T-helper 2 cell treated with Interferon-gamma antibody and Interleukin-4, amounts not matched to agents 100 ng/mL and 5 ng/mL, for 36 hours (primary cell): ENCODE measurements at regions not wholly inside any gene's neighbourhood (a gene's known extent, or its start where the extent isn't known, plus 50 kb on each side); places are given as distances from the start of the nearest gene placed in this dataset.

Experiments used
- intact Hi-C: fragments of 100-400 bp; cut with micrococcal nuclease; formaldehyde crosslinking; loops from one replicate; pipeline ENCODE4 v1.15.1; 2023

DNA sequence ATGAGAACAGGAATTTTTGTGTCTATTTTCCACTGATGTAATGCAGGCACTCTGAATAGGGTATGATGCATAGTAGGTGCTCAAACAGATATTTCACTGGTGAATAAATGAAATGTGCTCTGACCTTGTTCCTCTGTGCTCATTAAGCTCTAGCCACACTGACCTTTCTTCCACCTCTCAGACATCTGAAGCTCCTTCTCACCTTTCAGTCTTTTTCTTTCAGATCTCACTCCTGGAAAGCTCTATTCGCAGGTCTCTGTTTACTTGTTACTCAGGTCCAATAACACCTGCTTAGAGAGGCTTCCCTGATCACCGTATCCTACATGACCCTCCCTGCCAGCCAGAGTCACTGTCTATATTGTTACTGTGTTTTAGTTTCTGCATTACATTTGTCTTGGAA lies 59.2 kb upstream of the IVNS1ABP start:
- intact Hi-C loops = no loop called here

DNA sequence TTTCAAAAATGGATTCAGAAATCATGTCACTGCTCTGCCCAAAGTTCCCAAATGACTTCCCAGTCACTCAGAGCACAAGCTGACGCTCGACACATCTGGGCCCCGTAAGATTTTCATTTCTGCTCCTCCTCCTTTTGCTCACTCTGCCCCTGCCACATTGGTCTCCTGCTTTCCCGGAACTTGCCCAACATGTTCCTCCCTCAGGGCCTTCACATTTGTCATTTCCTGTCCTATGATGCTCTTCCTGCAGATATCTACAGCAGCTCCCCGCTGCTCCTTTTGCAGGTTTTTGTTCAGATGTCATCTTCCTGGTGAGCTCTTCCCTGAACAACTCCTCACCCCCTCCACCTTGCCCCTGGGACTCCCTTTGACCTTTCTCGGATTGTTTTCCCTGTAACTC lies 58.5 kb upstream of the IVNS1ABP start:
- intact Hi-C loops = no loop called here

DNA sequence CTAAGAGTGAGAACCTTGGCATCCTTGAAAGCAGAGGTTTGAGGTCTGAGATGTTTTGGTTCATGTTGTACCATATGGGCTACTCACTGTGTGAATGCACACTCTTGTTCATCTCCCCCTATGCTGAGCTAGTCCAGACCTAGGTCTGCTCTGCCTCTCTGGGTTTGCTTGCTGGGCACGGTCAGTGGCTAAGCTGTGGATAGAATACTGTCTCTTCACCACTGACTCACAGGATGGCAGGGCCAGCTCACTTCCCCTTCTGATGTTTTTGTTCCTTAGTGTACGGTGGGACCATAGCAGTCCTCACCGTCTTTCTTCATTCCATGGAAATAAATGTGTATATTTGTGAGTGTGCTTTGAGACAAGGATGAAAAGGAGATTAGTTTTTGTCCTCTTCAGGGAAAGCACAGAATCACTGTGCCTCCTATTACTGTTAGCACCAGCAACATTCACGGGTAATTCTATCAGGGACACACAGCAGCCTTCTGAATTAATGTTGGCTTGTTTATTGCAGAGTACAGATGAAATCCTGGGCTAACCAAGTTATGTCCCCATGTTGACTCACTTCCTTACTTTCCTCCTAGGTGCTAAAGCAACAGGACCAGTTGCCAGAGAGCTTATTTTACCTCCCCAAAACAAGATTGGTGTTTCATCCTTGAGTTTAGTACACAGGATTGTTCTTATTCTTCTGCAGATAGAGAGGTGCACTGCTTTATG lies 56.9 kb upstream of the IVNS1ABP start:
- intact Hi-C loops = no loop called here

DNA sequence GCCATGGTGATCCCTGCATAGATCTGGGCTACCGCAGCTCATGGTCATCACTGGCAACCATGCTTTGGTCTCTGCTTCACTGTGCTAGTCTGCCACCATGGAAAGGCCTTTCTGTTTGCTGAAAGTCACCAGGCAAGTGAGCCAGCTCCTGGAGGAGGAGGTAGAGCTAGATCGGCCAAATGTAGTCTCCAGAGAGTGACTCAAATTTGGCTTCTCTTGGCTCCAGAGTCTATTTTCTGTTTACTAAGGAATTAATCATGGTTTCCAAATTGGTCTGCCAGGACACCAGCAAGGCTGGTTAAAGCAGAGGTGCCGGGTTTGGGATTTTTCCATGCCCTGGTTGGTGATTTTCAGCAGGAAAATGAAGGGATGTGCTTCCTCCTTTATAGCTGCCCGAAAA lies 52.7 kb upstream of the IVNS1ABP start:
- intact Hi-C loops = no loop called here

DNA sequence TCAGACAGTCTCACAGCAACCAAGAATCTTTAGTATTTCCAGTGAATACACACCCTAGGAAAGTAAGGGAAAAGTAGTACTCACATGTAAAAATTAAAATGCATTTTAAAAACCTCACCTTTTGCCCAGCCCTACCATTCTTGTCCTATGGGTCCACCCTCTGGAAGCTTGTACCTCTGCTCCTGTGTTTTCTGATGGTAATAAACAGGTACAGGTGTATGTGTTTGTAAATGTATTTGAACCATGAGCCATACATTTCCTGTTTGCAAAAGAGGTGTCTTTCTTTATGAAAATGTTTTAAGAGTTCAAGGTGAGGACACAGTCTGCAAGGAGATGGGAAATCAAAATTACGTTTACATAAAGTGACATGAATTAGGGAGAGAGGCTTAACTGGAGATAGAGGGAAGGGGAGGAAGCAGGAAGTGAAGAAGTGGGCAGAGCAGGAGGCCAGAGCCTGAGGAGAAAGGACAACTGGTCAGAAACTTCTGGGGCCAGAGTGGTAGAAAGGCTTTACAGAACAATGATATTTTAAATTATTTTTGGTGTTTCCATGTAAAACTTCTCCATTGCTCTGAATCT lies 52.0 kb upstream of the IVNS1ABP start:
- intact Hi-C loops = no loop called here

DNA sequence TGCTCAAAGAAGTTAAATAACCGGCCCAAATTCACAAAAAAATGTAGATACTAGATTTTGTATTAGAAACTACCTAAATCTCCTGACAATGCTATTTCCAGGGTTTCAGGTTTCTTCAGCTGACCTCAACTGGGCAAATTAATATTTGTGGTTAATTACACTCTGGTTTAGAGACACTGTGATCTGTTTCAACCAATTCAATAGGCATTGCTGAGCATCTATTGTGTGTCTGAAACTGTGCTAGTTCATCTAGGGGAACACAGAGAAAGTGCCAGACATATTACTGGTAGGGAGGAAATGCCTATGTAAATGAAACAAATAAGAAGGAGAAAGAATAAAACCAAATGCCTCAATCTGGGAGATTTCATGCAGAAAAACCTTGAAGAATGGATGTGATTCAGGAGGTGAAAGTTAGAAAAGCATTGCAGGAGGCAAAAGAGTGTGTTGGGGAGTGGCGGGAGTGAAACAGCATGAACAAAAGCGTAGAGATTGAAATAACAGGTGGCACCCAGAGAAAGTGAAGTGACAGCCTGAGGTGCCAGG lies 51.3 kb upstream of the IVNS1ABP start:
- intact Hi-C loops = no loop called here

DNA sequence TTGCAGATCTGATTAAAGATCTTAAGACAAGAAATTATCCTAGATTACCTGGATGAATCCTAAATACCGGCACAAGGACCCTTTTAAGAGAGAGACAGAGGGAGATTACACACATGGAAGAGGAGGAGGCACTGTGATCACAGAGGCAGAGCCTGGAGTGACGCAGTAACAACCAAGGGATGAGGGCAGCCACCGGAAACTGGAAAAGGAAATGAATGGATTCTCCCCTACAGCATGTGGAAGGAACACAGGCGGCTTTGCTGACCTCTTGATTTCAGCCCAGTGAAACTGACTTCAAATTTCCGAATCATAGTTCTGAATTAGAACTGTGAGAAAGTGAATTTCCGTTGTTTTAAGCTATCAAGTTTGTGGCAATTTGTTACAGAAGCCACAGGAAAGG lies 50.2 kb upstream of the IVNS1ABP start:
- intact Hi-C loops = no loop called here
